Pancreas (tissue), 10 donors: ENCODE measurements at regions not wholly inside any gene's neighbourhood (a gene's known extent, or its start where the extent isn't known, plus 50 kb on each side); places are given as distances from the start of the nearest gene placed in this dataset.

Source experiments
- ATAC-seq, 4 donors: fragments of 200-7000 bp; cut with Tn5 transposase; one replicate each; pipeline versions ENCODE4 v1.8.0 to v1.9.1; 2020; ENCODE audit warnings: mild to moderate bottlenecking in 4 of 4, moderate library complexity in 4 of 4
- DNase-seq, 6 donors: peaks; one replicate each; pipeline ENCODE4 v3.0.0-alpha.2; 2020
- FAIRE-seq: peaks from 2 replicates; lab custom pipeline; 2012; peaks lifted over from hg19 to GRCh38; lab: Jason Lieb, UNC
- H3K27ac ChIP-seq, 4 donors: fragments of 200-600 bp; sonication (generic); 1 replicate in 3 of 4; 2 replicates in 1 of 4; pipeline versions ENCODE4 v1.5.0 to v1.8.0; 2020
- H3K27me3 ChIP-seq, 4 donors: fragments of 200-600 bp; one replicate each; pipeline ENCODE4 v1.8.0; 2021
- H3K36me3 ChIP-seq, 3 donors: fragments of 200-600 bp; sonication (generic) in 1 of 3; one replicate each; pipeline versions ENCODE4 v1.5.0 to v1.8.0; 2020 to 2021
- H3K4me1 ChIP-seq, 3 donors: fragments of 200-600 bp; one replicate each; pipeline ENCODE4 v1.8.0; 2021
- H3K4me3 ChIP-seq, 4 donors: fragments of 200-600 bp; sonication (generic) in 2 of 4; one replicate each; pipeline versions ENCODE4 v1.5.0 to v1.8.0; 2020 to 2021
- H3K9me3 ChIP-seq, 4 donors: fragments of 200-600 bp; one replicate each; pipeline ENCODE4 v1.8.0; 2021
- WGBS, 2 donors: extraction: QIAGEN DNeasy Blood & Tissue Kit; methylation state at CpG; one replicate each; pipeline ENCODE4 v1.1.7; 2013; 5-methylcytosine and 5-hydroxymethylcytosine counted together
- intact Hi-C, 3 donors: fragments of 100-400 bp; cut with DNase I; formaldehyde crosslinking; loops; one replicate each; pipeline versions ENCODE4 v1.11.1 to v1.14.2; 2022
- TF ChIP-seq, protein P1 (sequence below), 4 donors: fragments of 200-600 bp; sonication (generic) in 3 of 4; IDR thresholded peaks; one replicate each; pipeline versions ENCODE4 v1.5.0 to v1.8.0; 2021; ENCODE audit warnings: antibody characterized with exemption in 4 of 4
- donor health status: healthy with polysubstance abuse.
- donor health status: DM: no; HTN: no; CAD: no; lungs with moderate emphysema.
- donor health status: DM: no; HTN: no; CAD: no.
- donor health status: control.
- donor health status: control.
- donor health status: Bipolar disorder and iron deficiency.
- donor health status: DM: yes; HTN: yes; CAD: no.
- donor health status: DM: no; HTN: no; CAD: no.
- donor health status: DM: no; HTN: no; CAD: no.
- donor health status: DM: yes; HTN: yes; CAD: no.

DNA sequence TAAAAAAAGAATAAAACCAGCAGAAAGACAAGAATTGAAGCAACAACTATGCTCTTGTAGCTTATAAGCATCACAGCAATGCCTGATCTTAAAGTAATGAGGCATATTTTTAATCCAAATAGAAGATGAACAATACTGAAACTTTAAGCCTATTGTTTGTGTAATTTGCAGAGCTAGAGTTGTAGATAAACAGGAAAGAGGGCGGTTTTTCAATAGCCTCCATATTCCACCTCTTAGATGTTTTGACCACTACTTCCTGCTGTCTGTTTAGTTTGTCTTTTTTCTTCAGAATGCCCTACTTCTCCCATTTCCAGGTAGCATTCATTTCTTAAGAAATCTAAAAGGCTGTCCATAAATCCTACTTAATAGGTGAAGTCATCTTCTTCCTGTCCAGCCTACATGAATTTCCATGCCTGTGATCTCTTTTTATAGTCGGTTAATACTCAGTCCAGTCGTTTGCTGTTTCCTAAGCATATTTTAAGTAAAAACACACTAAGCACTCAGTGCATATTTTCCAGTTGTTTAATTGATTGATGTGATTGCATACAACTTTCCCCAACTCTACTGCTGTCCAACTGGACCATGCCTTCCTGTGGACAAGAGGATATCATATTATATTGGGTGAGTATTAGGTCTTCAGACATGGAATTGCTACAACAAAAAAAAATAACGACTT, 308.1 kb downstream of the TFEC start:
- 73 to 78% methylated on average over 4 of the region's 4 CpGs for WGBS, 2 donors
- Histone ChIP-seq H3K4me1 (no peaks in the 10 kb centered on the region), H3K27ac (no peak overlapping the region), H3K36me3 (no peaks in the 10 kb centered on the region), H3K4me3 (no peak overlapping the region), H3K9me3 (no peaks in the 10 kb centered on the region), H3K27me3 (no peaks in the 10 kb centered on the region)
- TF ChIP-seq, protein P1, sequence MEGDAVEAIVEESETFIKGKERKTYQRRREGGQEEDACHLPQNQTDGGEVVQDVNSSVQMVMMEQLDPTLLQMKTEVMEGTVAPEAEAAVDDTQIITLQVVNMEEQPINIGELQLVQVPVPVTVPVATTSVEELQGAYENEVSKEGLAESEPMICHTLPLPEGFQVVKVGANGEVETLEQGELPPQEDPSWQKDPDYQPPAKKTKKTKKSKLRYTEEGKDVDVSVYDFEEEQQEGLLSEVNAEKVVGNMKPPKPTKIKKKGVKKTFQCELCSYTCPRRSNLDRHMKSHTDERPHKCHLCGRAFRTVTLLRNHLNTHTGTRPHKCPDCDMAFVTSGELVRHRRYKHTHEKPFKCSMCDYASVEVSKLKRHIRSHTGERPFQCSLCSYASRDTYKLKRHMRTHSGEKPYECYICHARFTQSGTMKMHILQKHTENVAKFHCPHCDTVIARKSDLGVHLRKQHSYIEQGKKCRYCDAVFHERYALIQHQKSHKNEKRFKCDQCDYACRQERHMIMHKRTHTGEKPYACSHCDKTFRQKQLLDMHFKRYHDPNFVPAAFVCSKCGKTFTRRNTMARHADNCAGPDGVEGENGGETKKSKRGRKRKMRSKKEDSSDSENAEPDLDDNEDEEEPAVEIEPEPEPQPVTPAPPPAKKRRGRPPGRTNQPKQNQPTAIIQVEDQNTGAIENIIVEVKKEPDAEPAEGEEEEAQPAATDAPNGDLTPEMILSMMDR (IDR thresholded peaks at IDR 0.05) = no peak
- DNase-seq = no peak
- no peak for ATAC-seq
- intact Hi-C loops = no loop called here
- no peak for FAIRE-seq

DNA sequence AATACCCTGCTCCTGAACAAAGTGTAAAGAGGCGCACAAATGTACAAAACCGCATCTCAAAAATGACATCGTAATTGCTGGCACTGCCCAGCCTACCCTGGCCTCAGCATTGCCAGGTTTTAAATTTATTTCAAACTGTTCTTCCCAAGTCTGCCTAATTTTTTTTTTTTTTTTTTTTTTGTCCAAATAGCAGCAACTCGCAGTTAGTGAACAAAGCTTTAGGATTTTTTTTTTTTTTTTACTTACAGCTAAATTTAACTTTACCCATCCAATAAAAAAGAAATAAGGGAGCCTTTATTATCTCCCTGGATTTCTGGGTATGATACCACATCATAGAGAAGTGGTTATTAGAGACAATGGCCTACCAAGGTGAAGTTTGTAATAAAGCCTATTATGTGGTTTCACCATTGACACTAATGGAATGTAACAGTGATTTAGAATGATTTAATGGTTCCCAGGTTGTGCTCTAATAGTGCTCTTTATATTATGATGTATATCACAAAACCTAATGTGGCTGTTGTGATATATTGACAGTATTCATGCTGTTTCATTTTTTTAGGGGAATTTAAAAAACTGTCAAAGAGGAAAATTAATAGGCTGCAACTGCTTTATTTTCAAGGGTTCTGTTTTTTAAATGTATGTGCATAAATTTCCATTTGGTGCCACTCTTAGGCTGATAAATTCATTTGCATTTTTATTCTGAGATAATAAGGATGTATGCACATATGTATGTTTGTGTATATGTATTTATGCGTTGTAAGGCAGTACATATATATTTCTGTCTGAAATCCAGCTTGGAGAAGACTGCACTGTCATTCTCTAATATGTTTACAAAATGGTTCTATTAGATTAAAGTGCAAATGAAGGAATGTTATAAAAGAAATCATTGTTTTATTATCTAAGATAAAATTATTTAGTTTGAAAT, 309.0 kb downstream of the TFEC start:
- ATAC-seq (no peak), DNase-seq (no peak), FAIRE-seq (no peak)
- WGBS, 2 donors = 89 to 95% methylated on average over 5 of the region's 5 CpGs
- Histone ChIP-seq H3K9me3 (no peaks in the 10 kb centered on the region), H3K36me3 (no peaks in the 10 kb centered on the region), H3K4me3 (no peak overlapping the region), H3K27me3 (no peaks in the 10 kb centered on the region), H3K4me1 (no peaks in the 10 kb centered on the region), H3K27ac (no peak overlapping the region)
- intact Hi-C loops = no loop called here
- TF ChIP-seq, protein P1 (IDR thresholded peaks at IDR 0.05) = no peak

DNA sequence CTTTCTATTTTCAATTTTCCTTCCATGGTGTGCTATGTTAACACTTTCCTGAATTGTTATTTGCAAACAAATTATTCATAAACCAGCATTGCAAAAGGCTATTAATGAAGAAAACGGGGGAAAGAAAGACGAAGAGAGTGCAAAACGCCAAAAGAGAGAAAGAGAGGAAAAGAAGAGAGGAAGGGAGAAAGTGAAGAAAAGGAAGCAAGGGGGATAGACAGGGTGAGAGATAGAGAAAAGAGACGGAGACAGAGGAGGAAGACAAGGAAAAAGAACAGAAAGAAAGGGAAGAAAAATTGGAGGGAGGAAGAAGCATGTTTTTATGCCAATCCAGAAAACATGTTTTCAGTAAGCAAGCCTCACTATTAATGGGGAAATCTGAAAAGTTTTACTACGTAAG, 310.6 kb downstream of the TFEC start:
- ATAC-seq (no peak), FAIRE-seq (no peak), DNase-seq (no peak)
- Histone ChIP-seq H3K27ac (no peak overlapping the region), H3K27me3 (no peaks in the 10 kb centered on the region), H3K4me1 (no peaks in the 10 kb centered on the region), H3K9me3 (no peaks in the 10 kb centered on the region), H3K36me3 (no peaks in the 10 kb centered on the region), H3K4me3 (no peak overlapping the region)
- WGBS, 2 donors = 78 to 92% methylated on average over 5 of the region's 5 CpGs
- TF ChIP-seq, protein P1 (IDR thresholded peaks at IDR 0.05) = no peak
- intact Hi-C loops = no loop called here

DNA sequence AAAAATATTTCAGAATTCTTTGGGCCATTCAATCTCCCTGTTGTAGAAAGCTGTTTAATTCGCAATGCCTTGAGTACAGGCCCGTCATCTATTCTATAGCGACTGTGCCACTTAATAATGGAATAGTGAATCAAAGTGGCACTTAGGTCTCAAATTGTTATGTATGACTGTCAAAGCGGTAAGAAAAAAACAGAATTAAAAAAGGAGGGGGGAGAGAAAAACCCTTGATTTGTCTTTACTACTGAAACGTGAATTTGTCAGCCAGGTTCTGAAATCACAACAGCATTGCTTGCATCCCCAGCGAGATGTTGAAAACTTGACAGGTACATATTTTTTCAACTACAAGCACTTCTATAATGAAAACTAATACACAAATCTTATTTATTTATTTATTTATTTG, 320.9 kb downstream of the TFEC start:
- 88 to 96% methylated on average over 6 of the region's 6 CpGs for WGBS, 2 donors
- Histone ChIP-seq H3K9me3 (no peaks in the 10 kb centered on the region), H3K27me3 (no peaks in the 10 kb centered on the region), H3K4me3 (no peak overlapping the region), H3K36me3 (no peaks in the 10 kb centered on the region), H3K4me1 (no peaks in the 10 kb centered on the region), H3K27ac (no peak overlapping the region)
- intact Hi-C loops = no loop called here
- TF ChIP-seq, protein P1 (IDR thresholded peaks at IDR 0.05) = no peak
- ATAC-seq (no peak), FAIRE-seq (no peak), DNase-seq (no peak)

DNA sequence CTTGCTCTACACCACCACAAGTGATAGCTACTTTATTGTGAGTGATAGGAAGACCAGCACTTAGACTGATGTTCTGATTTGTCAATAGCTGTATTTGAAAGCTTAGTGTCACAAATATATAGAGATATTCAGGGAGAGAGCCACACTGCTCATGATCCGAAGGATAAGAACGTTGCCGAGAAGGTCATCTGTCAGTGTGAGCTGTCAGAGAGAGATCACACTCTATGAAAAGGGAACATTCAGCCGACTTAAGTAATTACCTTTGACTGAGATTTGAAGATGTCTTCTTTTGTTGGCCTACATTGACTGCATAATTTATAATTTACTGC, 322.6 kb downstream of the TFEC start:
- 47 to 56% methylated on average over 4 of the region's 4 CpGs for WGBS, 2 donors
- intact Hi-C loops = no loop called here
- no peak for ATAC-seq

More for the DNA sequence above, 322.6 kb downstream of the TFEC start:
- no peaks in the 10 kb centered on the region for H3K27me3 ChIP-seq
- TF ChIP-seq, protein P1 (IDR thresholded peaks at IDR 0.05) = no peak
- H3K4me3 ChIP-seq = no peak overlapping the region
- FAIRE-seq = no peak
- H3K36me3 ChIP-seq = no peaks in the 10 kb centered on the region
- no peak overlapping the region for H3K27ac ChIP-seq
- H3K4me1 ChIP-seq = no peaks in the 10 kb centered on the region
- DNase-seq = no peak
- no peaks in the 10 kb centered on the region for H3K9me3 ChIP-seq
